Neural cell (in vitro differentiated cells): ENCODE measurements at regions not wholly inside any gene's neighbourhood (a gene's known extent, or its start where the extent isn't known, plus 50 kb on each side); places are given as distances from the start of the nearest gene placed in this dataset.

ENCODE experiments used
- H2AFZ ChIP-seq: fragments of 200-600, 300-800 bp; sonication (generic), shearing (Covaris generic); 2 replicates; pipeline ENCODE4 v1.6.0; 2014; ENCODE audit warnings: low read depth, mild to moderate bottlenecking, antibody characterized with exemption, low read length, moderate library complexity
- H3F3A ChIP-seq: fragments of 200-600 bp; shearing (Covaris generic); 2 replicates; pipeline ENCODE4 v1.6.1; 2016; ENCODE audit warnings: mild to moderate bottlenecking, moderate library complexity, mixed read lengths, antibody characterized with exemption, low read length; ENCODE audit not compliant: insufficient read depth, poor library complexity, severe bottlenecking
- H3K27ac ChIP-seq: fragments of 200-600, 300-800 bp; sonication (generic), shearing (Covaris generic); 2 replicates; pipeline ENCODE4 v1.5.1; 2014; ENCODE audit warnings: mild to moderate bottlenecking, low read length, moderate library complexity
- H3K27me3 ChIP-seq: fragments of 300-800, 200-600 bp; sonication (generic), shearing (Covaris generic); 2 replicates; pipeline ENCODE4 v1.6.0; 2014; ENCODE audit warnings: mild to moderate bottlenecking, low read depth, low read length, moderate library complexity; ENCODE audit not compliant: insufficient read depth
- H3K36me3 ChIP-seq: fragments of 300-800, 200-600 bp; sonication (generic), shearing (Covaris generic); 2 replicates; pipeline ENCODE4 v1.5.1; 2014; ENCODE audit warnings: mild to moderate bottlenecking, antibody characterized with exemption, low read length, moderate library complexity; ENCODE audit not compliant: insufficient read depth
- H3K4me2 ChIP-seq: fragments of 300-800, 200-600 bp; sonication (generic), shearing (Covaris generic); 2 replicates; pipeline ENCODE4 v1.6.0; 2014; ENCODE audit warnings: mild to moderate bottlenecking, low read length
- H3K4me3 ChIP-seq: fragments of 300-800, 200-600 bp; sonication (generic), shearing (Covaris generic); 2 replicates; pipeline ENCODE4 v1.5.1; 2014; ENCODE audit warnings: mild to moderate bottlenecking, low read length, moderate library complexity
- H3K79me2 ChIP-seq: fragments of 200-600 bp; shearing (Covaris generic); replicated peaks from 2 replicates; pipeline ENCODE4 v1.6.0; 2014; ENCODE audit warnings: mild to moderate bottlenecking, low read length, moderate library complexity; ENCODE audit not compliant: insufficient read depth
- H3K9ac ChIP-seq: fragments of 300-800, 200-600 bp; sonication (generic), shearing (Covaris generic); 2 replicates; pipeline ENCODE4 v1.6.1; 2016; ENCODE audit warnings: mild to moderate bottlenecking, low read length, mixed read lengths
- H3K9me2 ChIP-seq: fragments of 200-600 bp; shearing (Covaris generic); 2 replicates; pipeline ENCODE4 v1.6.1; 2016; ENCODE audit warnings: mild to moderate bottlenecking, low read length, mixed read lengths; ENCODE audit not compliant: insufficient read depth
- H3K9me3 ChIP-seq: fragments of 200-600, 300-800 bp; sonication (generic), shearing (Covaris generic); 2 replicates; pipeline ENCODE4 v1.6.1; 2016; ENCODE audit warnings: mild to moderate bottlenecking, mixed run types, low read length, moderate library complexity, mixed read lengths
- H4K20me1 ChIP-seq: fragments of 200-600 bp; shearing (Covaris generic); 2 replicates; pipeline ENCODE4 v1.6.1; 2016; ENCODE audit warnings: mild to moderate bottlenecking, mixed run types; ENCODE audit not compliant: insufficient read depth
- CTCF ChIP-seq: fragments of 450-650 bp; IDR thresholded peaks from 2 replicates; pipeline ENCODE4 v1.5.1; 2014; ENCODE audit warnings: antibody characterized with exemption, mild to moderate bottlenecking, moderate library complexity; ENCODE audit not compliant: poor library complexity, severe bottlenecking
- EP300 ChIP-seq: fragments of 450-650 bp; conservative IDR thresholded peaks from 2 replicates; pipeline ENCODE4 v1.6.1; 2014; ENCODE audit warnings: antibody characterized with exemption, mild to moderate bottlenecking, moderate library complexity; ENCODE audit not compliant: poor library complexity, severe bottlenecking
- EZH2 ChIP-seq: fragments of 200-600, 300-800 bp; shearing (Covaris generic), sonication (generic); IDR thresholded peaks from 2 replicates; pipeline ENCODE4 v1.6.1; 2014; ENCODE audit warnings: antibody characterized with exemption, low read length, borderline replicate concordance, mild to moderate bottlenecking; ENCODE audit not compliant: insufficient read depth, poor library complexity, severe bottlenecking
- MXI1 ChIP-seq: fragments of 450-650 bp; conservative IDR thresholded peaks from 2 replicates; pipeline ENCODE4 v1.6.1; 2014; ENCODE audit warnings: antibody characterized with exemption, mild to moderate bottlenecking; ENCODE audit not compliant: poor library complexity, severe bottlenecking
- POLR2AphosphoS5 ChIP-seq: IDR thresholded peaks from 2 replicates; pipeline ENCODE4 v1.6.1; 2012
- RAD21 ChIP-seq: fragments of 450-650 bp; conservative IDR thresholded peaks from 2 replicates; pipeline ENCODE4 v1.6.1; 2014; ENCODE audit warnings: antibody characterized with exemption, mild to moderate bottlenecking, moderate library complexity
- SMC3 ChIP-seq: fragments of 450-650 bp; conservative IDR thresholded peaks from 2 replicates; pipeline ENCODE4 v1.6.1; 2014; ENCODE audit warnings: antibody characterized with exemption, mild to moderate bottlenecking, moderate library complexity; ENCODE audit not compliant: poor library complexity
- TAF1 ChIP-seq: IDR thresholded peaks from 2 replicates; pipeline ENCODE4 v1.6.1; 2012; ENCODE audit warnings: low read depth
- TF ChIP-seq, protein P1 (sequence below): IDR thresholded peaks from 2 replicates; pipeline ENCODE4 v1.6.1; 2012; ENCODE audit warnings: borderline replicate concordance

GRCh38 chr4:116427666-116428065 lies 657.7 kb downstream of the TRAM1L1 start:
- H4K20me1 ChIP-seq: no peaks in the 10 kb centered on the region
- H3K27ac ChIP-seq: no peak overlapping the region
- no peak overlapping the region for H3K4me2 ChIP-seq
- H3K27me3 ChIP-seq: no peaks in the 10 kb centered on the region
- H2AFZ ChIP-seq: no peak overlapping the region
- H3K36me3 ChIP-seq: no peaks in the 10 kb centered on the region
- no peak overlapping the region for H3K9ac ChIP-seq
- H3K9me3 ChIP-seq: no peaks in the 10 kb centered on the region
- H3K9me2 ChIP-seq: no peaks in the 10 kb centered on the region
- no peak overlapping the region for H3K4me3 ChIP-seq
- H3F3A ChIP-seq: no peaks in the 10 kb centered on the region
- H3K79me2 ChIP-seq: no peaks in the 10 kb centered on the region
- TF ChIP-seq RAD21 (no peak), TAF1 (no peak), EZH2 (no peak), POLR2AphosphoS5 (no peak), EP300 (no peak), CTCF (no peak), SMC3 (no peak), MXI1 (no peak)
- TF ChIP-seq, protein P1, sequence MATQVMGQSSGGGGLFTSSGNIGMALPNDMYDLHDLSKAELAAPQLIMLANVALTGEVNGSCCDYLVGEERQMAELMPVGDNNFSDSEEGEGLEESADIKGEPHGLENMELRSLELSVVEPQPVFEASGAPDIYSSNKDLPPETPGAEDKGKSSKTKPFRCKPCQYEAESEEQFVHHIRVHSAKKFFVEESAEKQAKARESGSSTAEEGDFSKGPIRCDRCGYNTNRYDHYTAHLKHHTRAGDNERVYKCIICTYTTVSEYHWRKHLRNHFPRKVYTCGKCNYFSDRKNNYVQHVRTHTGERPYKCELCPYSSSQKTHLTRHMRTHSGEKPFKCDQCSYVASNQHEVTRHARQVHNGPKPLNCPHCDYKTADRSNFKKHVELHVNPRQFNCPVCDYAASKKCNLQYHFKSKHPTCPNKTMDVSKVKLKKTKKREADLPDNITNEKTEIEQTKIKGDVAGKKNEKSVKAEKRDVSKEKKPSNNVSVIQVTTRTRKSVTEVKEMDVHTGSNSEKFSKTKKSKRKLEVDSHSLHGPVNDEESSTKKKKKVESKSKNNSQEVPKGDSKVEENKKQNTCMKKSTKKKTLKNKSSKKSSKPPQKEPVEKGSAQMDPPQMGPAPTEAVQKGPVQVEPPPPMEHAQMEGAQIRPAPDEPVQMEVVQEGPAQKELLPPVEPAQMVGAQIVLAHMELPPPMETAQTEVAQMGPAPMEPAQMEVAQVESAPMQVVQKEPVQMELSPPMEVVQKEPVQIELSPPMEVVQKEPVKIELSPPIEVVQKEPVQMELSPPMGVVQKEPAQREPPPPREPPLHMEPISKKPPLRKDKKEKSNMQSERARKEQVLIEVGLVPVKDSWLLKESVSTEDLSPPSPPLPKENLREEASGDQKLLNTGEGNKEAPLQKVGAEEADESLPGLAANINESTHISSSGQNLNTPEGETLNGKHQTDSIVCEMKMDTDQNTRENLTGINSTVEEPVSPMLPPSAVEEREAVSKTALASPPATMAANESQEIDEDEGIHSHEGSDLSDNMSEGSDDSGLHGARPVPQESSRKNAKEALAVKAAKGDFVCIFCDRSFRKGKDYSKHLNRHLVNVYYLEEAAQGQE: no peak

- H3K27me3 ChIP-seq: no peaks in the 10 kb centered on the region
- H3K9me3 ChIP-seq: no peaks in the 10 kb centered on the region
- H3K36me3 ChIP-seq: no peaks in the 10 kb centered on the region
- TF ChIP-seq MXI1 (no peak), CTCF (no peak), SMC3 (no peak), RAD21 (no peak), EZH2 (no peak), EP300 (no peak), POLR2AphosphoS5 (no peak), TAF1 (no peak)
- TF ChIP-seq, protein P1: no peak
- H3K79me2 ChIP-seq: no peaks in the 10 kb centered on the region
- no peaks in the 10 kb centered on the region for H3K9me2 ChIP-seq
- H3K9ac ChIP-seq: no peak overlapping the region
- no peak overlapping the region for H3K4me2 ChIP-seq
- no peaks in the 10 kb centered on the region for H4K20me1 ChIP-seq
- no peaks in the 10 kb centered on the region for H3F3A ChIP-seq
- no peak overlapping the region for H3K27ac ChIP-seq
- no peak overlapping the region for H3K4me3 ChIP-seq
- no peak overlapping the region for H2AFZ ChIP-seq
These were observed 672.2 kb downstream of the TRAM1L1 start for GRCh38 chr4:116413222-116413621.
